ENCODE measurements at regions not wholly inside any gene's neighbourhood (a gene's known extent, or its start where the extent isn't known, plus 50 kb on each side); places are given as distances from the start of the nearest gene placed in this dataset.
"Not testable (repeated sequence)": the region's sequence is repeated elsewhere in the genome, so short reads cannot be mapped to it uniquely, and the experiment has no call there.

GRCh38 chr22:46033256-46034200 lies 56.6 kb upstream of the WNT7B start:
- Histone ChIP-seq H3K27ac (ENCODE audit: low read depth, low read length) (no peak overlapping the region), H3K9ac (ENCODE audit: low read depth in 1 of 2, low read length in 2 of 2) (no peak overlapping the region), H3K4me3 (ENCODE audit: low read depth in 1 of 2, low read length in 2 of 2) (no peak overlapping the region), H3K9me3 (ENCODE audit: control insufficient read depth in 1 of 2, low read length in 2 of 2) (no peaks in the 10 kb centered on the region), H3K36me3 (ENCODE audit: control insufficient read depth in 1 of 2, insufficient read depth in 2 of 2, low read length in 2 of 2) (no peaks in the 10 kb centered on the region), H3K27me3 (ENCODE audit: control insufficient read depth in 1 of 2, insufficient read depth in 2 of 2, low read length in 2 of 2) (no peaks in the 10 kb centered on the region), H3K4me1 (ENCODE audit: control insufficient read depth in 1 of 2, insufficient read depth in 2 of 2, low read length in 2 of 2) (peaks cover 15 to 22% of the 10 kb centered on the region in 2 donors)

GRCh38 chr22:46034480-46034879 lies 57.5 kb upstream of the WNT7B start:
- H3K4me3 ChIP-seq (ENCODE audit: low read depth in 1 of 2, low read length in 2 of 2); H3K36me3 ChIP-seq (ENCODE audit: control insufficient read depth in 1 of 2, insufficient read depth in 2 of 2, low read length in 2 of 2); H3K9ac ChIP-seq (ENCODE audit: low read depth in 1 of 2, low read length in 2 of 2); H3K27ac ChIP-seq (ENCODE audit: low read depth, low read length); H3K27me3 ChIP-seq (ENCODE audit: control insufficient read depth in 1 of 2, insufficient read depth in 2 of 2, low read length in 2 of 2); H3K9me3 ChIP-seq (ENCODE audit: control insufficient read depth in 1 of 2, low read length in 2 of 2): not testable (repeated sequence)
- peaks cover 15 to 22% of the 10 kb centered on the region in 2 donors for H3K4me1 ChIP-seq (ENCODE audit: control insufficient read depth in 1 of 2, insufficient read depth in 2 of 2, low read length in 2 of 2)

- H3K4me3 ChIP-seq (ENCODE audit: low read depth in 1 of 2, low read length in 2 of 2) = peak overlapping the region; percentile 63 to 78
- no peaks in the 10 kb centered on the region for H3K9me3 ChIP-seq (ENCODE audit: control insufficient read depth in 1 of 2, low read length in 2 of 2)
- peak overlapping the region; percentile 55 for H3K27ac ChIP-seq (ENCODE audit: low read depth, low read length)
- H3K27me3 ChIP-seq (ENCODE audit: control insufficient read depth in 1 of 2, insufficient read depth in 2 of 2, low read length in 2 of 2) = no peaks in the 10 kb centered on the region
- H3K36me3 ChIP-seq (ENCODE audit: control insufficient read depth in 1 of 2, insufficient read depth in 2 of 2, low read length in 2 of 2) = no peaks in the 10 kb centered on the region
- peaks cover 15 to 22% of the 10 kb centered on the region in 2 donors for H3K4me1 ChIP-seq (ENCODE audit: control insufficient read depth in 1 of 2, insufficient read depth in 2 of 2, low read length in 2 of 2)
- peak overlapping the region; percentile 57 to 60 for H3K9ac ChIP-seq (ENCODE audit: low read depth in 1 of 2, low read length in 2 of 2)
These were observed 58.4 kb upstream of the WNT7B start for GRCh38 chr22:46035380-46035741.

- Histone ChIP-seq H3K4me1 (ENCODE audit: control insufficient read depth in 1 of 2, insufficient read depth in 2 of 2, low read length in 2 of 2) (peaks cover 15 to 22% of the 10 kb centered on the region in 2 donors), H3K36me3 (ENCODE audit: control insufficient read depth in 1 of 2, insufficient read depth in 2 of 2, low read length in 2 of 2) (no peaks in the 10 kb centered on the region), H3K9me3 (ENCODE audit: control insufficient read depth in 1 of 2, low read length in 2 of 2) (no peaks in the 10 kb centered on the region), H3K9ac (ENCODE audit: low read depth in 1 of 2, low read length in 2 of 2) (peak overlapping the region; percentile 91 to 96), H3K27ac (ENCODE audit: low read depth, low read length) (peak overlapping the region; percentile 91), H3K27me3 (ENCODE audit: control insufficient read depth in 1 of 2, insufficient read depth in 2 of 2, low read length in 2 of 2) (no peaks in the 10 kb centered on the region), H3K4me3 (ENCODE audit: low read depth in 1 of 2, low read length in 2 of 2) (peak overlapping the region; percentile 87 to 94)
These were observed 59.0 kb upstream of the WNT7B start for GRCh38 chr22:46035742-46036557.

DNA sequence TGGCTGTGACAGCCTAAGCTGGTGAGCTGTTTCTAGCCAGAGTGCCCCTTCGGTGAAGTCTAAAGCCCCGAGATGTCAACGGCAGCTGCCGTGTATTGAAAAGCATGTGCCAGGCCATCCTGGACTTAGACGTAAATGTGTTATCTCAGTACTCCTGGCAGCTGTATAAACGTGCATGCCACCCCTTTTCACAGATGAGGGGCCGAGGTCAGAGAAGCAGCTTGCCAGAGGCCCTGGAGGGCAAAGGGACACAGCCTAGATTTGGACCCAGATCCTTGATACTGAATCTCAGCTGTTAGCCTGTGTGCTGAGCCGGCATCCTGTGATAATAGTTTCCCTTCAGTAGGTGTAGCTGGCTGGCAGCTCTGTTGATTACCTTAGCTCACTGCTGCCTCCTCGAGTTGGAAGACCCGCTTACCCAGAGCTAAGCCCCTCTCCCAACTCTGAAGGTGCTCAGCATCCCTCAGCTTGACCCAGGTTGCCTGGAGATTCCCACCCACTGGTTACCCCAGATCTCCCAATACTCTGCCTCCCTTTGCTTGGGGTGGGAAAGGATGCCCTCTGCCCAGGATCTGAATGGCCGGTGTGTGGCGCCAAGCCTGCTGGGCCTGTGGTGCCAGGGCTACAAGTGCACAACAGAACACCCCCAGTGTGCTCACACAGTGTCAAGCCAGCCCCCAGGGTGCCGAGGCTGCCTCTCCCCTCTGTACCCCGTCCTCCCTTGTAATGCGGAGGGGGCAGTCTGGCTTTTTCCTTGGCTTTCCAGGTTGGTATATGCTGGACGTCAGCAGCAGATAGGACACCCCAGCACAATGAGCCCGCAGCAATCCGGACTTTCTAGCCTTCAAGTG lies 59.8 kb upstream of the WNT7B start:
- H3K36me3 ChIP-seq (ENCODE audit: control insufficient read depth in 1 of 2, insufficient read depth in 2 of 2, low read length in 2 of 2) = no peaks in the 10 kb centered on the region
- peak overlapping the region; percentile 91 to 96 for H3K9ac ChIP-seq (ENCODE audit: low read depth in 1 of 2, low read length in 2 of 2)
- H3K4me3 ChIP-seq (ENCODE audit: low read depth in 1 of 2, low read length in 2 of 2) = peak overlapping the region; percentile 87 to 94
- H3K9me3 ChIP-seq (ENCODE audit: control insufficient read depth in 1 of 2, low read length in 2 of 2) = no peaks in the 10 kb centered on the region
- H3K27me3 ChIP-seq (ENCODE audit: control insufficient read depth in 1 of 2, insufficient read depth in 2 of 2, low read length in 2 of 2) = no peaks in the 10 kb centered on the region
- H3K4me1 ChIP-seq (ENCODE audit: control insufficient read depth in 1 of 2, insufficient read depth in 2 of 2, low read length in 2 of 2) = peaks cover 18 to 29% of the 10 kb centered on the region in 2 donors
- peak overlapping the region; percentile 91 for H3K27ac ChIP-seq (ENCODE audit: low read depth, low read length)

GRCh38 chr22:46038174-46038487 lies 61.2 kb upstream of the WNT7B start:
- Histone ChIP-seq H3K9me3 (ENCODE audit: control insufficient read depth in 1 of 2, low read length in 2 of 2) (no peaks in the 10 kb centered on the region), H3K4me3 (ENCODE audit: low read depth in 1 of 2, low read length in 2 of 2) (no peak overlapping the region), H3K9ac (ENCODE audit: low read depth in 1 of 2, low read length in 2 of 2) (peak overlapping the region in 1 of 2 donors; percentile 29), H3K4me1 (ENCODE audit: control insufficient read depth in 1 of 2, insufficient read depth in 2 of 2, low read length in 2 of 2) (peaks cover 19 to 35% of the 10 kb centered on the region in 2 donors), H3K36me3 (ENCODE audit: control insufficient read depth in 1 of 2, insufficient read depth in 2 of 2, low read length in 2 of 2) (no peaks in the 10 kb centered on the region), H3K27me3 (ENCODE audit: control insufficient read depth in 1 of 2, insufficient read depth in 2 of 2, low read length in 2 of 2) (no peaks in the 10 kb centered on the region), H3K27ac (ENCODE audit: low read depth, low read length) (no peak overlapping the region)

DNA sequence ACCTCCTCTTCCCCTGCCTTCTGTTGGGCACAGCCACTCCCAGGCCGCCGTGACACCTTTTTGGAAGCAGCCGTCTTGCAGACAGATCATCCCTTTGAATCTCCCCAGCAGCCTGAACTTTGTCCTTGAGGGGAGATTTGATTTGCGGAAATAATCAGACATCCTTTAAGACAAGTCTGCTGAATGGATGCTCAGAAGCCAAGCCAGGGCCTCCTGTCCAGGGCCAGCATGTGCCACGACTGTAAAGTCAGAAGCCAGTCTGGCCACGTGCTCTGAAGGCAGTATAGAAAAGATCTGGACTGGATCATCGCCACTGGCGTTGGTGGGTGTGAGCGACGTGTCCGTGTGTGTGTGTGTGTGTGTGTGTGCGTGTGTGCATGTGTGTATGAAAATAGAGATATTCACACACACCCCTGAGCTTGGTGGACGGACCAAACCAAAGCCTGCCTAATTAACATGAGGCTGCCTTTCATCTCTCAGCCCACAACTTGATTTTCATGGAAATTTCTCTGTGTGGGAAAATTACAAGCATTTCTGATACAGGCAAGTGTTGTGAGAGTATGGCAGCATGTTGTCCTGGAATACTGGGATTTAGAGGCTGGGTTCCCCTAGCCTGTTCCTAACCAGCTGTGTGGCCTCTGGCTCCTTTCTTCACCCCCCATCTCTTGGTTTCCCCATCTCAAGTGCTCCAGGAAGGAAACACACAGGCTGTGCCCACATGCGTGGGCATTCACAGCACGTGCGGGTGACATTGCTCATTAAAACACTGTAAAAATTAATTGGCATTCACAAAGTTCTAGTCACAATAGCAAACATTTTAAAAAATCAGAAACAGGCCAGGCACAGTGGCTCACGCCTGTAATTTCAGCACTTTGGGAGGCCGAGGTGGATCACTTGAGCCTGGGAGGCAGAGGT lies 61.8 kb upstream of the WNT7B start:
- Histone ChIP-seq H3K27ac (ENCODE audit: low read depth, low read length) (no peak overlapping the region), H3K4me3 (ENCODE audit: low read depth in 1 of 2, low read length in 2 of 2) (no peak overlapping the region), H3K4me1 (ENCODE audit: control insufficient read depth in 1 of 2, insufficient read depth in 2 of 2, low read length in 2 of 2) (peaks cover 24 to 42% of the 10 kb centered on the region in 2 donors), H3K9me3 (ENCODE audit: control insufficient read depth in 1 of 2, low read length in 2 of 2) (no peaks in the 10 kb centered on the region), H3K27me3 (ENCODE audit: control insufficient read depth in 1 of 2, insufficient read depth in 2 of 2, low read length in 2 of 2) (no peaks in the 10 kb centered on the region), H3K9ac (ENCODE audit: low read depth in 1 of 2, low read length in 2 of 2) (peak overlapping the region in 1 of 2 donors; percentile 29), H3K36me3 (ENCODE audit: control insufficient read depth in 1 of 2, insufficient read depth in 2 of 2, low read length in 2 of 2) (no peaks in the 10 kb centered on the region)

- H3K27me3 ChIP-seq (ENCODE audit: control insufficient read depth in 1 of 2, insufficient read depth in 2 of 2, low read length in 2 of 2) = no peaks in the 10 kb centered on the region
- peaks cover 29 to 47% of the 10 kb centered on the region in 2 donors for H3K4me1 ChIP-seq (ENCODE audit: control insufficient read depth in 1 of 2, insufficient read depth in 2 of 2, low read length in 2 of 2)
- no peaks in the 10 kb centered on the region for H3K36me3 ChIP-seq (ENCODE audit: control insufficient read depth in 1 of 2, insufficient read depth in 2 of 2, low read length in 2 of 2)
- no peak overlapping the region for H3K27ac ChIP-seq (ENCODE audit: low read depth, low read length)
- H3K4me3 ChIP-seq (ENCODE audit: low read depth in 1 of 2, low read length in 2 of 2) = no peak overlapping the region
- no peaks in the 10 kb centered on the region for H3K9me3 ChIP-seq (ENCODE audit: control insufficient read depth in 1 of 2, low read length in 2 of 2)
- no peak overlapping the region for H3K9ac ChIP-seq (ENCODE audit: low read depth in 1 of 2, low read length in 2 of 2)
These were observed 62.6 kb upstream of the WNT7B start for GRCh38 chr22:46039535-46039934.

Measured in duodenal mucosa (tissue), 2 donors.